ENCODE measurements at regions not wholly inside any gene's neighbourhood (a gene's known extent, or its start where the extent isn't known, plus 50 kb on each side); places are given as distances from the start of the nearest gene placed in this dataset.

- H3K9ac ChIP-seq (ENCODE audit: low read depth in 1 of 2, low read length in 2 of 2): no peak overlapping the region
- TF ChIP-seq TAF1 (conservative IDR thresholded peaks at IDR 0.05) (no peak), HNF4A (conservative IDR thresholded peaks at IDR 0.05) (no peak), JUND (IDR thresholded peaks at IDR 0.05) (no peak), SP1 (IDR thresholded peaks at IDR 0.05) (no peak), YY1 (IDR thresholded peaks at IDR 0.05) (no peak), GABPA (IDR thresholded peaks at IDR 0.05 in 1 of 2, conservative IDR thresholded peaks at IDR 0.05 in 1 of 2) (no peak), CTCF (IDR thresholded peaks at IDR 0.05; ENCODE audit: low read depth, low read length, missing input control) (no peak), RAD21 (IDR thresholded peaks at IDR 0.05) (no peak), HNF4G (IDR thresholded peaks at IDR 0.05) (no peak), MAX (IDR thresholded peaks at IDR 0.05) (no peak), RXRA (IDR thresholded peaks at IDR 0.05) (no peak), EGR1 (IDR thresholded peaks at IDR 0.05; ENCODE audit: low read depth in 2 of 2) (no peak)
These were observed 71.2 kb upstream of the LIPC start for GRCh38 chr15:58360421-58361090.

GRCh38 chr15:58361273-58361759, 70.5 kb upstream of the LIPC start:
- H3K4me3 ChIP-seq (ENCODE audit: low read depth in 1 of 3, low read length in 3 of 3): no peak overlapping the region
- no peak overlapping the region for H3K9ac ChIP-seq (ENCODE audit: low read depth in 1 of 2, low read length in 2 of 2)
- no peaks in the 10 kb centered on the region for H3K9me3 ChIP-seq (ENCODE audit: control insufficient read depth in 4 of 4, low read length in 3 of 4)
- 81% methylated on average over 5 of the region's 5 CpGs for WGBS
- no peak for DNase-seq (ENCODE audit: low spot score)
- no peaks in the 10 kb centered on the region for H3K27me3 ChIP-seq (ENCODE audit: control insufficient read depth in 4 of 4, insufficient read depth in 4 of 4, low read length in 3 of 4)
- no peak for TF ChIP-seq FOXA1 (IDR thresholded peaks at IDR 0.05)
- TF ChIP-seq EGR1 (IDR thresholded peaks at IDR 0.05; ENCODE audit: low read depth in 2 of 2): no peak
- TF ChIP-seq SP1 (IDR thresholded peaks at IDR 0.05): no peak
- no peak for TF ChIP-seq GABPA (IDR thresholded peaks at IDR 0.05 in 1 of 2, conservative IDR thresholded peaks at IDR 0.05 in 1 of 2)
- no peak for TF ChIP-seq RXRA (IDR thresholded peaks at IDR 0.05)
- TF ChIP-seq REST (IDR thresholded peaks at IDR 0.05): no peak
- TF ChIP-seq HNF4G (IDR thresholded peaks at IDR 0.05): no peak
- no peak for TF ChIP-seq ATF3 (IDR thresholded peaks at IDR 0.05)
- TF ChIP-seq ZBTB33 (IDR thresholded peaks at IDR 0.05): no peak
- no peak for TF ChIP-seq CTCF (IDR thresholded peaks at IDR 0.05; ENCODE audit: low read depth, low read length, missing input control)
- TF ChIP-seq JUND (IDR thresholded peaks at IDR 0.05): no peak
- no peak for TF ChIP-seq FOXA2 (IDR thresholded peaks at IDR 0.05)
- TF ChIP-seq TAF1 (conservative IDR thresholded peaks at IDR 0.05): no peak
- no peak for TF ChIP-seq HNF4A (conservative IDR thresholded peaks at IDR 0.05)
- TF ChIP-seq NR2F2 (IDR thresholded peaks at IDR 0.05): no peak
- TF ChIP-seq MAX (IDR thresholded peaks at IDR 0.05): no peak
- TF ChIP-seq YY1 (IDR thresholded peaks at IDR 0.05): no peak
- no peaks in the 10 kb centered on the region for H3K36me3 ChIP-seq (ENCODE audit: control insufficient read depth in 4 of 4, insufficient read depth in 3 of 4, low read depth in 1 of 4, low read length in 3 of 4)
- H3K4me1 ChIP-seq (ENCODE audit: control insufficient read depth in 4 of 4, insufficient read depth in 4 of 4, low read length in 3 of 4): peaks cover 0 to 2% (median 0%) of the 10 kb centered on the region in 4 donors
- no peak overlapping the region for H3K27ac ChIP-seq (ENCODE audit: low read depth in 1 of 2, low read length in 2 of 2)

More at GRCh38 chr15:58360421-58361090, 71.2 kb upstream of the LIPC start:
- no peak for DNase-seq (ENCODE audit: low spot score)
- H3K4me1 ChIP-seq (ENCODE audit: control insufficient read depth in 4 of 4, insufficient read depth in 4 of 4, low read length in 3 of 4): peaks cover 0 to 2% (median 0%) of the 10 kb centered on the region in 4 donors
- no peaks in the 10 kb centered on the region for H3K36me3 ChIP-seq (ENCODE audit: control insufficient read depth in 4 of 4, insufficient read depth in 3 of 4, low read depth in 1 of 4, low read length in 3 of 4)
- no peaks in the 10 kb centered on the region for H3K27me3 ChIP-seq (ENCODE audit: control insufficient read depth in 4 of 4, insufficient read depth in 4 of 4, low read length in 3 of 4)
- no peak overlapping the region for H3K27ac ChIP-seq (ENCODE audit: low read depth in 1 of 2, low read length in 2 of 2)
- H3K9me3 ChIP-seq (ENCODE audit: control insufficient read depth in 4 of 4, low read length in 3 of 4): no peaks in the 10 kb centered on the region
- 95% methylated on average over 4 of the region's 4 CpGs for WGBS
- no peak overlapping the region for H3K4me3 ChIP-seq (ENCODE audit: low read depth in 1 of 3, low read length in 3 of 3)

All from liver (tissue), 8 donors.